ENCODE measurements at regions not wholly inside any gene's neighbourhood (a gene's known extent, or its start where the extent isn't known, plus 50 kb on each side); places are given as distances from the start of the nearest gene placed in this dataset.
A peak's percentile ranks its signal among the peaks of the same experiment; 100 is the strongest.

DNA sequence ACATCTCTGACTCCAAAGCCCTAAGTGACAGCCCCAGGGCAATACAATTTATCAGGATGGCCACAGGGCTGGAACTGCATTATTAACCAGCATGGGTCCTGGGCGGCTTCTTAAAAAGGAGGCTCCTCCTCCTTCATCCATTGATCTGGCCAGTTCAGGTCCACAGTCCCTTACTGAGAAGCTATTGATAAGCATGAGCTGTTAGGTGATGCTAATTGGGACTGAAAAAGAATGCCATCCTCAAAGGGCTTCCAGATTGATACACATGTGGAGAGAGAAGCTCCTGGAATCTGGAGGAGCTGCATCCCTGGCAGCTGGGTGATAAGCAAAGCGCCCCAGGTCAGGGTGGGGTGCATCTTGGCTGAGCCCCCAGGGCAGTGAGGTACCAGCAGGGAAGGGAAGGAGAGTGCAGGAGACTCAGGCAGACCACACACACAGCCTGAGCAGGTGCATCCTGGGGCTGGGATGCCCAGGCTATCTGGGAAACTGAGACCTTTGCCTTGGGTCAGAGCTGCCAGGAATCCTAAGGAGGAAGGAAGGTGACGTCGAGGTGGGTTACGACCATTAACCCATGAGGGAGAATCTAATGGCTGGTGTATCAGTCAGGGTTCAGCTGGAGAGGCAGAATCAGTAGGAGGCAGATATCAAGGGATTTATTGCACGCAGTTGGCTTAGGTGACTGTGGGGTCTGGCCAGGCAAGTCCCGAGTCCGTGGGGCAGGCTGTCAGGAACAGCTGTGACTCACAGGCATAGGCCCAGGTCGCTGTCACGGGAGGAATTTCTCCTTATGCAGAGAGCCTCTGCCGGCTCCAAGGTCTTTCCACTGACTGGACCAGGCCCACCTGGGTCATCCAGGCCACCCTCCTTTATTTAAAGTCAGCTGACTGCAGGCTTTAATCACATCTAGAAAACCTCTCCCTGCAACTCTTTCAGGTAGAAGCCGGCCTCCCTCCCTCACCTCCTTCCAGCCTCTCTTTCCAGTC, 261.2 kb downstream of the BMP7 start:
- no peak for DNase-seq

DNA sequence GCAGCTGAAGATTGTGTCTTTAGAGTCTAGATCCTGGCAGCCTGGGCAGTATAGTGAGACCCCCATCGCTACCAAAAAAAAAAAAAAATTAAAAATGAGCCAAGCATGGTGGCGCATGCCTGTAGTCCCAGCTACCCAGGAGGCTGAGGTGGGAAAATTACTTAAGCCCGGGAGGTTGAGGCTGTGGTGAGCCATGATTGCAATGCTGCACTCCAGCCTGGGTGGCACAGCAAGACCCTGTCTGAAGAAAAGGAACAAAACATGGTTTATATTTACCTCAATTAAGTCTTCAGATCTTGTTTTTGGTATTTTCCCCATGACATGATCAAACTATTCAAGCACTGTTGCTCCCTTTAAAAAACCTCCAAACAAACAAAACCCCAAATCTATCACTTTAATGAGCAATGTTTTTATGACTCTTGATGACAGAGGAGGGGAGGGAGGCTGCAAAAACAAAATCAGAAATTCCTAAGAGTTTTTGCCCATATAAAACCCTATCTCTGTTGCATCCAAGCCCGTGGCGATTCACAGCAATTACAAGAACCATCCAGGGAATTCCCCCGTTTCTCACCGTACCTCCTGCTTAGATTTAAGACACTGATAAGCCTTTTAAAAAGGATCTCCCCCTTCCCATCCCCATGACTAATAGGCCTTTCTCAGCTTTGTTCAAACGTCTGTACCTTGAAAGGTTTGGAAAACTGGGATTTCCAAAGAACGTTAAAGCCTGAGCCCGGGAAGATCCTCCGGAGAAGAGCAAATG, 259.9 kb downstream of the BMP7 start:
- no peak for DNase-seq

DNA sequence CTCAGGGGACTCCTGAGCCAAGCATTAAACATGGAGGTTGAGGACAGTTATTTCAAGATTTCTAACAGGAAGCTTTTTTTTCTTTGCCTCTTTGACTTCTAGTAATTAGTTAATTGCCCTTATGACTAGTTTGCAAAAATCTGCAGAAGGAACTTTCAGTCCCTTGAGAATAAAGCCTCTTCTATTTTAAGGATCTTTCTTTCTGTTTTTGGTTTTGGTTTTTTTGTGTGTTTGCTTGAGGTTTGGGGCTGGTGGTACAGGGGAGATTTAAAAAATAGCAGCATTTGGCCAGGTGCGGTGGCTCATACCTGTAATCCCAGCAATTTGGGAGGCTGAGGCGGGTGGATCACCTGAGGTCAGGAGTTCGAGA, 259.3 kb downstream of the BMP7 start:
- peak; percentile 76 for DNase-seq

- DNase-seq: no peak
Measured at GRCh38 chr20:57008217-57008616, 258.2 kb downstream of the BMP7 start.

GRCh38 chr20:57009355-57009754, 257.1 kb downstream of the BMP7 start:
- DNase-seq: no peak

DNA sequence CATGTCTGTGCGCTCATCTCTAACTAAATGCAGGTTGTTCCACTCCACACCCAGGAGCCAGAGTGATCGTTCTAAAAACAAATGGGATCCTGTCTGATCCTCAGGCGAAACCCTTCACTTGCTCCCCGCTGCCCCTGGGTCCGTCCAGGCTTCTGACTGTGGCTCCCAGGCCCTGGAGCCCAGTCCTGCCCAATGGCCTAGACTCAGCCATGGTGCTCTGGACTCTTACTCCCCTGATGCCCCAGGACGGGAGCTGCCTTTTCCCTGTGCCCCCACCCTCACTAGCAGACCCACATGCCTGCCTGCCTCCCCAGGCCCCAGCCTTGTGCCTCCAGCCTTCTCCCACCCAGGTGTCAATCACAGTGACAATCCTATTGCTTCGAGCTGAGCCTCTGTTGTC, 256.7 kb downstream of the BMP7 start:
- no peak for DNase-seq

GRCh38 chr20:57012691-57013090, 253.8 kb downstream of the BMP7 start:
- no peak for DNase-seq

GRCh38 chr20:57013217-57013616, 253.2 kb downstream of the BMP7 start:
- no peak for DNase-seq

DNA sequence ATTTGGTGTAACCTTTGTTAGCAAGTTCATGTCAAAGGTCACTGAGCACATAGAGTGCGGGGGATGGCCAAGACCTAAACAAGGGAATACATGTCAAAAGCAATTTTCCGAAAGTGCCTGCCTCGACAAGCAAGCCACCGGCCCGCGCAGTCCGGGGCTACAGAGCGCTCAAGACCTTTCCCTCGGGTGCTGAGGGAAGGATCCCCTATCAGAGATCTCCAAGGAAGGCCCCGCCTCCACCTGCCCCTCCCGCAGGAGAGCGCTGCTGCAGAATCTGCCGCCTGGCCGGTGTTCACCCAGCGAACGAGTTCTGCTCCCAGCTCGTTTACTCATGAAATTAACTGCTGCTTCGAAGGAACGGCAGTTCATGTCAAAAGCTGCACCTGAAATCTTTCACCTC, 252.7 kb downstream of the BMP7 start:
- DNase-seq: no peak

GRCh38 chr20:57020364-57020763, 246.1 kb downstream of the BMP7 start:
- no peak for DNase-seq

DNA sequence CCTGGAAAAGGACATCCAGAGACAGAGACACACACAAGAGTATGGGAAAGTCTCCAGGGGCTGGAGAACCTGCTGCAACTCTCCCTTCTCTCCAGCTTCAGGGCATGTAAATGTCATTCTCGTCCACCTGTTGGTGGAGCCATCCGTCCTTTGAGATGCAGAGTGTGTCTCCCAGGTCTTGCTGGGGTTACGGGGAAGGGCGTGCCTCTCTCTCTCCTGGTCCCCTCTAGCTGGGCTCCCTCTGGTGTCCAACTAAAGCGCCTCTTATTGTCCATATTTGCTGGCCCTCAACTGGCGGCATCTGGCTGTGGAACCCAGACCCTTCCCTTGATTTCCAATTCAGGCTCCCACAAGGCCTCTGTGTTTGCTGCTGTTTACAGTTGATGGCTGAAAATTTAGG, 244.1 kb downstream of the BMP7 start:
- DNase-seq: peak; percentile 71

DNA sequence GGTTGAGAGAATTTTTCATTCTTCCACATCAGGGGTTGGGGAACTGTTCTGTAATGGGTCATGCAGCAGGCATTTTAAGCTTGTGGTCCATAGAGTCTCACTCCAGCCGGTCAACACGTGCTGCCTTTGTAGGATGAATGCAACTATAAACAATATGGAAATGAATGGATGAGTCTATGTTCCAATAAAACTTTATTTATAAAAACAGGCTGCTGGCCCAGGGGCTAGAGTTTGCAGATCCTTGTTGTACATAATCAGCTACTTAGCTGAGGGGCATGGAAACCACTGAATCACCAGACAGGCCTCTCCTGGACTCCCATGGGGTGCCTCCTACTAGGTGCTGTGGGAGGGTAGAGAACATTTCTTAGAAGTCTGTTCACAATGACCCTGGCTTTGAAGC, 243.4 kb downstream of the BMP7 start:
- no peak for DNase-seq

- DNase-seq: no peak
Measured at GRCh38 chr20:57023997-57024396, 242.4 kb downstream of the BMP7 start.

DNA sequence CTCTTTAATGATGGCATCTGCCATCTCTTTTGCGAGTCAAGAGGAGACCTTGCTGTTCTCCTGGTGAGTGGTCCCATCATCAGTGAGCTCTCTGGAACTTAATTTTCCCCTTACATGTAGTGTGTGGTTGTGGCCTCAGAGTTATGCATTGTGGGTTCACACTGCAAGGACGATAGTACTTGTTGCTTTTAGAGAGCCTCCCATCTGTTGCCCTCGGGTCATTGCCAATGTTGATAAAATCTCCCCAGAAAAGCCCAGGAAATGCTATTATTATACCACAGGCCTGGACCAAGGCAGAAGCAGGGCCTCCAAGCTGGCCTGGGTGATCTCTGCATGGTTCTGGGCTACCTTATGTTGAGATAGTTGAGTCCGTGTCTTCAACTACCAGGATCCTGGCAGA, 241.6 kb downstream of the BMP7 start:
- DNase-seq: no peak

- peak; percentile 72 for DNase-seq
Measured at GRCh38 chr20:57025261-57025660, 241.2 kb downstream of the BMP7 start.

DNA sequence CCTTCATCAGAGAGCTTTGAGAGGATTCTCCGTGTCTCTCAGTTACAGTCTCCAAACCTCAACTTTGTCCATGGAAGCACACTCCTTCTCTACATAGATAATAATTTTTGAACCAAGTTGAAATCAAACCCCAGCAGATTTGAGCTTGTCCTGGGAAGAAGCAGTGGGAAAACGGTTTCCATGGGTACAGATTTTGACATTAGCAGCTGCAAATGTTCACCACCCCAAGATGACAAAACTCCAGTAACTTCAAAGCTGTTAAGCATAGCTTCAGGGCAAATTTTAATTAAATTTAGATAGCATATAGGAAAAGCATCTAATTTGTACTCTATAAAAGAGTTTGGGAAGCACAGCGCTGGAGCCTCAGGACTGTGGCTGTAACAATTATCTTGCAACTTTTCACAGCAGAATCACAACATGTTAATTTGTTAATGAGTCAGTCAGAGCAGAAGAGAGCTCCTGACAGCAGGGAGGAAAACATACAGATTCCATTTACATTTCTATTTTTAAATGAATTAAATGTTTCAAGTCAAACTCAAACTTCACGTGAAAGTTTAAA, 240.7 kb downstream of the BMP7 start:
- DNase-seq: no peak

DNA sequence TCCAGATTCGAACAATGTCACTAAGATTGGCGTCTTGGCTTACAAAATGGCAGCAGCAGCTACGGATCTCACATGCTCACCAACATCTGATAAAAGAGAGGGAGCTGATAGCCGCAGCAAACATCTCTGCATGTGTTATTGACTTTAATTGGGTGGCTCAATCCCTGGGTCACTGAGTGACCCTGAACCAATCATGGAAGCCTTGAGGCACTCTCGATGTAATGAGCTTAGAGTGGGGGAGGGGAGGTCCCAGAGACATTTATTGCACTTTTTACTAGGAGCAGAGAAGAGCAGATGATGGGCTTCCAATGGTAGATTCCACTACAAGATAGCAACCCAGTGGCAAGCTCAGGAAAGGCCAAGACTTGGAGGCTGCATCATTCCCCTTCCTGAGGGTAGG, 238.7 kb downstream of the BMP7 start:
- DNase-seq: no peak

GRCh38 chr20:57030611-57031600, 235.5 kb downstream of the BMP7 start:
- DNase-seq: peak; percentile 89

DNA sequence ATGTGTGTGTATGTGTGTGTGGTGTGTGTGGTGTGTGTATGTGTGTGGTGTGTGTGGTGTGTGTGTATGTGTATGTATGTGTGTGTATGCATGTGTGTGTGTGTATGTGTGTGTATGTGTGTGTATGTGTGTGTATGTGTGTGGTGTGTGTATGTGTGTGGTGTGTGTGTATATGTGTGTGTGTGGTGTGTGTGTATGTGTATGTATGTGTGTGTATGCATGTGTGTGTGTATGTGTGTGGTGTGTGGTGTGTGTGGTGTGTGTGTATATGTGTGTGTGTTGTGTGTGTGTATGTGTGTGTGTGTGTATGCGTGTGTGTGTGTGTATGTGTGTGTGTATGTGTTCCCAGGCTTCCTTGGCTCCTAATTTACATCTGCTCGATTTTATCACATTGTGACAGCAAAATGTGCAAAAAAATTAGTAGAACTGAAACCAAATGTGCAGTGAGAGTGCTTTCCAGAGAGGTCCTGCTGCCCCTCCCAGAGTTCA, 234.5 kb downstream of the BMP7 start:
- DNase-seq: peak; percentile 73

DNA sequence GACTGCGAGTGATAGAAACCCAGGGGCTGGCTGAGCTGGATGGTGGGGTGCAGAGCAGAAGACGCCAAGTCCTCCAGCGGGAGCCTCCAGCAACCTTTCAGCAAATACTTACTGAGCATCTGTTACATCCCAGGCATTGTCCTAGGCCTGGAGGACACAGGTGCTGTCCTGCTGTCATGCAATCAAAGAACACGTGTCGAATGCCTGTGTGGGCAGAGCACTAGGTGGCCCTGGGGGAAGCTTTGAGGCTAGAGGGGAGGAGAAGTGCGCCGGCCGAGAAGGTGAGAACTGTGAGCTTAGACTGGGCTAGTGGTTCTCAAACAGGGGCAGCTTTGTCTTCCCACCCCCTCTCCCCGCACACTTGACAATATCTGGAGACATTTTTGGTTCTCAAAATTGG, 233.6 kb downstream of the BMP7 start:
- no peak for DNase-seq

GRCh38 chr20:57034001-57034400, 232.4 kb downstream of the BMP7 start:
- no peak for DNase-seq

- DNase-seq: no peak
Measured at GRCh38 chr20:57037689-57038088, 228.8 kb downstream of the BMP7 start.

All from RPMI8226 (cell line).